HepG2 (cell line): ENCODE measurements at regions not wholly inside any gene's neighbourhood (a gene's known extent, or its start where the extent isn't known, plus 50 kb on each side); places are given as distances from the start of the nearest gene placed in this dataset.

Experiments used
- ARID3A ChIP-seq: IDR thresholded peaks from 2 replicates; pipeline ENCODE4 v1.6.1; 2012; ENCODE audit warnings: low read depth, low read length, improper control_type of control experiment
- ATAD3A ChIP-seq: sonication (generic); formaldehyde crosslinking; IDR thresholded peaks from 2 replicates; pipeline ENCODE4 v1.4.0; 2020; ENCODE audit warnings: missing genetic modification reagents
- ATF2 ChIP-seq: sonication (generic); formaldehyde crosslinking; IDR thresholded peaks from 2 replicates; pipeline ENCODE4 v1.4.0; 2020; ENCODE audit warnings: missing genetic modification reagents
- CEBPG ChIP-seq: IDR thresholded peaks from 2 replicates; pipeline ENCODE4 v1.6.1; 2016
- CREB1 ChIP-seq, 2 experiments: fragments of 450-650 bp in 1 of 2; IDR thresholded peaks; 2 replicates each; pipeline ENCODE4 v1.6.1; 2016 to 2017; ENCODE audit warnings: control low read depth in 1 of 2, mild to moderate bottlenecking in 1 of 2, missing compliant biosample characterization in 1 of 2, missing genetic modification characterization in 1 of 2
- CTCF ChIP-seq: sonication (generic); formaldehyde crosslinking; IDR thresholded peaks from 2 replicates; pipeline ENCODE4 v1.5.0; 2020; ENCODE audit warnings: mild to moderate bottlenecking, missing genetic modification reagents, moderate library complexity
- EP300 ChIP-seq, 3 experiments: sonication (generic) in 1 of 3; formaldehyde crosslinking in 1 of 3; IDR thresholded peaks; 2 replicates each; pipeline versions ENCODE4 v1.5.1 to v1.6.1; 2011 to 2020; ENCODE audit warnings: low read depth in 2 of 3, low read length in 2 of 3, borderline replicate concordance in 1 of 3, improper control_type of control experiment in 1 of 3, mild to moderate bottlenecking in 1 of 3, missing genetic modification reagents in 1 of 3, moderate library complexity in 1 of 3
- FOXK1 ChIP-seq: sonication (generic); formaldehyde crosslinking; IDR thresholded peaks from 2 replicates; pipeline ENCODE4 v1.4.0; 2020; ENCODE audit warnings: low read depth, missing genetic modification reagents, borderline replicate concordance
- GZF1 ChIP-seq: sonication (generic); formaldehyde crosslinking; IDR thresholded peaks from 2 replicates; pipeline ENCODE4 v1.5.1; 2020; ENCODE audit warnings: mild to moderate bottlenecking, missing genetic modification reagents
- HOXD1 ChIP-seq: sonication (generic); formaldehyde crosslinking; IDR thresholded peaks from 2 replicates; pipeline ENCODE4 v1.5.0; 2020; ENCODE audit warnings: missing genetic modification reagents
- ISL2 ChIP-seq: sonication (generic); formaldehyde crosslinking; IDR thresholded peaks from 2 replicates; pipeline ENCODE4 v1.5.0; 2020; ENCODE audit warnings: missing genetic modification reagents
- MLX ChIP-seq: IDR thresholded peaks from 2 replicates; pipeline ENCODE4 v1.6.1; 2016
- NCOA2 ChIP-seq: sonication (generic); formaldehyde crosslinking; IDR thresholded peaks from 2 replicates; pipeline ENCODE4 v1.8.0; 2022; ENCODE audit warnings: inconsistent platforms
- SCMH1 ChIP-seq: sonication (generic); formaldehyde crosslinking; IDR thresholded peaks from 2 replicates; pipeline ENCODE4 v1.9.0; 2021; ENCODE audit warnings: missing genetic modification reagents, mild to moderate bottlenecking, borderline replicate concordance
- SKIL ChIP-seq: sonication (generic); formaldehyde crosslinking; IDR thresholded peaks from 2 replicates; pipeline ENCODE4 v1.8.0; 2022; ENCODE audit warnings: missing genetic modification reagents, mild to moderate bottlenecking, moderate library complexity, borderline replicate concordance
- SRSF1 ChIP-seq: fragments of 200-400 bp; formaldehyde crosslinking; optimal IDR thresholded peaks from 2 replicates; pipeline ENCODE3; 2017; ENCODE audit warnings: mild to moderate bottlenecking, low read depth, low read length, moderate library complexity
- STAG1 ChIP-seq: sonication (generic); formaldehyde crosslinking; IDR thresholded peaks from 2 replicates; pipeline ENCODE4 v1.4.0; 2020; ENCODE audit warnings: missing genetic modification reagents
- ZBTB43 ChIP-seq: sonication (generic); formaldehyde crosslinking; conservative IDR thresholded peaks from 2 replicates; pipeline ENCODE4 v1.4.0; 2020; ENCODE audit warnings: missing genetic modification reagents
- ZFP1 ChIP-seq: IDR thresholded peaks from 2 replicates; pipeline ENCODE4 v1.6.1; 2016

GRCh38 chr12:90851800-90852718 lies 102.9 kb downstream of the CCER1 start (continued):
- TF ChIP-seq SKIL (CRISPR knock-in tag) (peak; percentile 29; the same call in 1 of the 2 replicates), ATF2 (peak; percentile 63), ZFP1 (CRISPR knock-in tag) (0 out of 2 replicates have a peak, but pooled peaks have one; percentile 47), FOXK1 (CRISPR knock-in tag) (peak; percentile 90), CTCF (CRISPR knock-in tag) (no peak), NCOA2 (CRISPR knock-in tag) (peak; percentile 95), ATAD3A (CRISPR knock-in tag) (no peak), EP300 (IDR thresholded peaks at IDR 0.05; ENCODE audit: low read depth in 2 of 2, low read length in 2 of 2) (peak in 1 of 2 experiments; percentile 97; a peak in 2 of 4 replicates), EP300 (CRISPR knock-in tag; IDR thresholded peaks at IDR 0.05; ENCODE audit: borderline replicate concordance) (no peak), SRSF1 (no peak), CEBPG (CRISPR knock-in tag) (peak; percentile 64), STAG1 (peak; percentile 15; the same call in 1 of the 2 replicates), ZBTB43 (CRISPR knock-in tag) (no peak), MLX (CRISPR knock-in tag) (peak; percentile 74; the same call in 1 of the 2 replicates), ISL2 (CRISPR knock-in tag) (peak; percentile 94), GZF1 (CRISPR knock-in tag) (0 out of 2 replicates have a peak, but pooled peaks have one; percentile 40), CREB1 (IDR thresholded peaks at IDR 0.05) (no peak; the same call in 1 of the 2 replicates), CREB1 (CRISPR knock-in tag; IDR thresholded peaks at IDR 0.05) (peak; percentile 79), ARID3A (peak; percentile 98), HOXD1 (CRISPR knock-in tag) (peak; percentile 51; the same call in 1 of the 2 replicates), SCMH1 (CRISPR knock-in tag) (no peak)
